ENCODE measurements at regions not wholly inside any gene's neighbourhood (a gene's known extent, or its start where the extent isn't known, plus 50 kb on each side); places are given as distances from the start of the nearest gene placed in this dataset.

- Histone ChIP-seq H3K9me2 (replicated peaks; ENCODE audit: low read length) (no peaks in the 10 kb centered on the region), H3K36me3 (ENCODE audit: low read depth, low read length) (no peaks in the 10 kb centered on the region), H3K27me3 (ENCODE audit: low read length) (peaks cover 4% of the 10 kb centered on the region; the same call in 1 of the 2 replicates), H3K4me1 (ENCODE audit: insufficient read depth, low read length) (no peaks in the 10 kb centered on the region), H2AFZ (ENCODE audit: low read length) (no peak overlapping the region), H4K20me1 (ENCODE audit: low read length) (no peaks in the 10 kb centered on the region), H3K4me2 (ENCODE audit: low read length) (no peak overlapping the region), H3K9ac (ENCODE audit: low read length) (no peak overlapping the region), H3K79me2 (ENCODE audit: low read length) (no peaks in the 10 kb centered on the region), H3K9me3 (ENCODE audit: low read length) (no peaks in the 10 kb centered on the region), H3K4me3 (ENCODE audit: low read length) (no peak overlapping the region), H3K27ac (ENCODE audit: low read length) (no peak overlapping the region), H3F3A (ENCODE audit: low read length, unreplicated experiment) (no peaks in the 10 kb centered on the region)
- POLR2A ChIA-PET (ENCODE audit: unreplicated experiment): no interaction called here
- CTCF ChIA-PET: no interaction called here
- intact Hi-C loops (cut with micrococcal nuclease): no loop called here
- no TSS peak for BruUV-seq (replicated peaks)
- no peak for TF ChIP-seq EZH2phosphoT487 (IDR thresholded peaks at IDR 0.05; ENCODE audit: borderline replicate concordance, low read length)
- ATAC-seq (no peak), DNase-seq (no peak)
Observed at GRCh38 chr6:19002976-19003560, 615.9 kb downstream of the RNF144B start.

- H2AFZ ChIP-seq (ENCODE audit: low read length): no peak overlapping the region
- no TSS peak for BruUV-seq (replicated peaks)
- H3K27ac ChIP-seq (ENCODE audit: low read length): no peak overlapping the region
- H3F3A ChIP-seq (ENCODE audit: low read length, unreplicated experiment): no peaks in the 10 kb centered on the region
- H3K4me1 ChIP-seq (ENCODE audit: insufficient read depth, low read length): no peaks in the 10 kb centered on the region
- DNase-seq (no peak), ATAC-seq (no peak)
- no peaks in the 10 kb centered on the region for H3K9me2 ChIP-seq (replicated peaks; ENCODE audit: low read length)
- no peak overlapping the region for H3K4me2 ChIP-seq (ENCODE audit: low read length)
- no peak overlapping the region for H3K9ac ChIP-seq (ENCODE audit: low read length)
- no peaks in the 10 kb centered on the region for H3K79me2 ChIP-seq (ENCODE audit: low read length)
- H3K27me3 ChIP-seq (ENCODE audit: low read length): peaks cover 4% of the 10 kb centered on the region; the same call in 1 of the 2 replicates
- ChIA-PET CTCF (no interaction called here), POLR2A (ENCODE audit: unreplicated experiment) (no interaction called here)
- no peaks in the 10 kb centered on the region for H4K20me1 ChIP-seq (ENCODE audit: low read length)
- intact Hi-C loops (cut with micrococcal nuclease): no loop called here
- TF ChIP-seq CTCF (conservative IDR thresholded peaks at IDR 0.05; ENCODE audit: low read depth, low read length) (no peak), EZH2 (IDR thresholded peaks at IDR 0.05; ENCODE audit: low read length, unreplicated experiment) (no peak), EZH2phosphoT487 (IDR thresholded peaks at IDR 0.05; ENCODE audit: borderline replicate concordance, low read length) (no peak)
- H3K4me3 ChIP-seq (ENCODE audit: low read length): no peak overlapping the region
- no peaks in the 10 kb centered on the region for H3K9me3 ChIP-seq (ENCODE audit: low read length)
- H3K36me3 ChIP-seq (ENCODE audit: low read depth, low read length): no peaks in the 10 kb centered on the region
Observed at GRCh38 chr6:19004176-19004575, 617.0 kb downstream of the RNF144B start.

- CTCF ChIA-PET: no interaction called here
- BruUV-seq (replicated peaks): no TSS peak
- no peaks in the 10 kb centered on the region for H3K79me2 ChIP-seq (ENCODE audit: low read length)
Observed at GRCh38 chr6:19009769-19010168, 622.6 kb downstream of the RNF144B start.

More at GRCh38 chr6:19009769-19010168, 622.6 kb downstream of the RNF144B start:
- no peak overlapping the region for H3K9ac ChIP-seq (ENCODE audit: low read length)
- intact Hi-C loops (cut with micrococcal nuclease): no loop called here
- no peaks in the 10 kb centered on the region for H3K9me2 ChIP-seq (replicated peaks; ENCODE audit: low read length)
- POLR2A ChIA-PET (ENCODE audit: unreplicated experiment): no interaction called here
- TF ChIP-seq CTCF (conservative IDR thresholded peaks at IDR 0.05; ENCODE audit: low read depth, low read length) (no peak), EZH2 (IDR thresholded peaks at IDR 0.05; ENCODE audit: low read length, unreplicated experiment) (no peak), EZH2phosphoT487 (IDR thresholded peaks at IDR 0.05; ENCODE audit: borderline replicate concordance, low read length) (no peak)
- H3K27me3 ChIP-seq (ENCODE audit: low read length): no peaks in the 10 kb centered on the region; the same call in 1 of the 2 replicates
- no peaks in the 10 kb centered on the region for H3F3A ChIP-seq (ENCODE audit: low read length, unreplicated experiment)
- peaks cover 10% of the 10 kb centered on the region; the same call in 1 of the 2 replicates for H3K4me1 ChIP-seq (ENCODE audit: insufficient read depth, low read length)
- no peak overlapping the region for H3K27ac ChIP-seq (ENCODE audit: low read length)
- no peak overlapping the region for H2AFZ ChIP-seq (ENCODE audit: low read length)
- ATAC-seq: no peak
- no peak overlapping the region for H3K4me3 ChIP-seq (ENCODE audit: low read length)
- no peak for DNase-seq
- no peaks in the 10 kb centered on the region for H3K36me3 ChIP-seq (ENCODE audit: low read depth, low read length)
- H4K20me1 ChIP-seq (ENCODE audit: low read length): no peaks in the 10 kb centered on the region
- H3K4me2 ChIP-seq (ENCODE audit: low read length): no peak overlapping the region
- H3K9me3 ChIP-seq (ENCODE audit: low read length): no peaks in the 10 kb centered on the region

Data from PC-3 (cell line).